HG02678 (cell line): ENCODE measurements at regions not wholly inside any gene's neighbourhood (a gene's known extent, or its start where the extent isn't known, plus 50 kb on each side); places are given as distances from the start of the nearest gene placed in this dataset.
"Not testable (repeated sequence)": the region's sequence is repeated elsewhere in the genome, so short reads cannot be mapped to it uniquely, and the experiment has no call there.

Source experiments
- ATAC-seq: cut with Tn5 transposase; IDR thresholded peaks from one replicate; pipeline ENCODE4 v1.9.1; 2021; ENCODE audit warnings: mild to moderate bottlenecking, moderate library complexity; ENCODE audit not compliant: unreplicated experiment

GRCh38 chr16:31975826-31976419 is 102.3 kb downstream of the ZNF267 start:
- not testable (repeated sequence) for ATAC-seq

DNA sequence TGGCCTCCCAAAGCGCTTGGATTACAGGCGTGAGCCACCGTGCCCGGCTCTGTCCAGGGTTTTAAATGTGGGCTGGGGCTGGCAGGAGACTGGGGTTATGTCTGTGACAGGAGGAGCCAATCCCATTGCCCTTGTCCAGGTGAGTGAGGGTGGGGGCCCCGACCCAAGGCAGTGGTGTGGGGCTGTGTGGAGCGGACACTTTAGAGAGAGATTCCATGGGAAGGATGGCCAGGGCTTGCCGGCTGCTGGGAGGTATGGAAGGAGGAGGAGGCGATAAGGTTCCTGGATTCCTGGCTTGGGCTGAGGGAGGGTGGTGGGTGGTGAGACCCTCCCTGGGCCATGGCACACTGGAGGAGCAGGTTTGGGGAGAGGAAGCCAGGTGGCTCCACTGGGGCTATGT is 104.9 kb downstream of the ZNF267 start:
- not testable (repeated sequence) for ATAC-seq

- ATAC-seq, result not testable (repeated sequence)
Observed at GRCh38 chr16:31981739-31982138, 108.1 kb downstream of the ZNF267 start.

DNA sequence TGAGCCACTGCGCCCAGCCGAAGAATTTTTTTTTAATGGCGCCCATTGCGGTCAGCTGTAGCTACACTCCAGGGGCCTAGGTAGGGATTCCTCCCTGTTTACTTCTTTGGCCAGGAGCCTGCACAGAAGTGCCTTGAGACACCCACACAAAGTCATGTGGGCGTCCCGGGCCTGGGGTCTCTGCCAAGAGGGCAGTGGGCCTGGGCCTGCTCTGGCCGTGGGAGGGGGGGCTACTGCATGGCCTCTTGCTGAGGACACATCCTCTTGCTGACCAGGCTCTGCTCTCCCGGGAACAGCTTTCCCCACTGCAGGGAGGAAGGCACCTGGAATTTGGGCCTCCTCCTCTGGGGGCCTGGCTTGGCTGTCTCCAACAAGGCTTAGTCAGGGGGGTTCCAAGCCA is 109.4 kb downstream of the ZNF267 start:
- not testable (repeated sequence) for ATAC-seq

DNA sequence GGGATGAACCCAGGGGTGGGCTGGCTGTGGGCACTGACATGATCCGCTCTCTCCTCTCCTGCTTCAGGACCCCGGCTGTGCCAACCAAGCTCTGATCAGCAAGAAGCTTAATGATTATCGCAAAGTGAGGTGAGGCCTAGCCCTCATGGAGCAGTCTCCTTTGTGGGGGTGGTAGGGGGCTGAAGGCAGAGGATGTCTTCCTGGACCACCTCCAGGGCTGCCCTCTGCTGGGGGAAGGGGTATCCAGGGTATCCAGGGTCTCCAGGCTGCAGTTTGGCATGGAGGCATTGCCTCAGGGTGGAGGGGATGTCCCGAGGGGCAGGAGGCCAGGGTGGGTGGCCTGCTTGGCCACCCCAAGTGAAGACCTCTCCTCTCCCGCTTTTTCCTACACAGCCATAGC is 110.1 kb downstream of the ZNF267 start:
- ATAC-seq, result not testable (repeated sequence)

- not testable (repeated sequence) for ATAC-seq
Observed at GRCh38 chr16:31986895-31987294, 113.3 kb downstream of the ZNF267 start.

DNA sequence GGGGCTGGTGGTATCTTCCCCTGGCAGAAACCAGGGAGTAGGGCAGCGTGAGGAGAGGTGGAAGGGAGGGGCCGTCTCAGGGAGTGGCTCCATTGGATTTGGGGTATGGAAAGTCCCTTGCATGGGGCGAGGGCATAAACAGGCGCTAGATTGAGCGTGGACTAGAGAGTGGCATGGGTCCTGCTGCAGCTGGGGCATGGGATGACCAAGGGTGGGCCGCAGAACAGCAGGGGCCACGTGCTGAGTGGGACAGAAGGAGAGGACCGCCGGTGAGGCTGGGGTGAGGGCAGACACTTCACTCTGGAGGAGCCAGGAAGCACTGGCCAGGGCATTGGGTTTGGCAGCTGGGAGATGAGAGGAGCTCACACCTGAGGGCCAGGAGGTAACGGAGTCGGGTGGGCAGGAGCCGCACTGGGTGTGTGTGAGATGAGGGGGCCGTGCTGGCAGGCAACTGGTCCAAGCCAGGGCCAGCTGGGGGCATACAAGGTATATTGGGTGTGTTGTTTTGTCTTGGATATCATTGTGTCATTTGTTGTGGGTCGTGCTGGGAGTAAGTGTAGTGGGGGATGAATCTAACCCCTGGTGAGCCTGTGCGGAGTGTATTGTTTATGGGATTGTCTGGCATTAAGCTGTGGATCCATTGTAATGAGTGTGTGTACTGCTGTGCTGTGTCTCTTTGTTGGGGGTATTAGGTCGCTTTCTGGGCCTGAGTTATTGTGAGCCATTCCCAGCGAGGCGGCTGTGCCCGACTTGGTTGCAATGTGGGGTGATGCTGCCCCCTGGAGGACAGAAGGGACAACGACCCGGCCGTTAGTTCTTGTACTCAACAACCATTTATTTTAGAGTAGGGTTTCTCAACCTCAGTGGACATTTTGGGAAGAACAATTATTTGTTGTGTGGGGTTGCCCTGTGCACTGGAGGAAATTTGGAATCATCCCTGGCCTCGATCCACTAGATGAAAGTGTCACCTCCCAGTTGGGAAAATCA is 115.3 kb downstream of the ZNF267 start:
- ATAC-seq, result peak; percentile 68

DNA sequence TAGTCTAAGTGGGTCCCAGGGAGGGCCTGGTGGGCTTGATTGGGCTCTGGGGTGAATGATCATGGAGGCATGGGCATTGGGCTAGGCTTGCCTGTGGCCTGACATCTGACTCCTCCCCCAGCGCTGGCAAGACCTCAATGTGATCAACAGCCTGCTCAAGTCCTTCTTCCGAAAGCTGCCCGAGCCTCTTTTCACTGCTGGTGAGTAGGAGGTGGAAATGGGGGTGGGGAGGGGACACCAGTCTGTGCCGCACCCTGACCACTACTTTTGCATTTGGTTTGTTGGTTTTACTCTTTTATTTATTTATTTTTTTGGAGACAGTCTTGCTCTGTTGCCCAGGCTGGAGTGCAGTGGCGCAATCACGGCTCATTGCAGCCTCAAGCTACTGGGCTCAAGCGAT is 116.7 kb downstream of the ZNF267 start:
- ATAC-seq, result not testable (repeated sequence)

GRCh38 chr16:31990980-31991379 is 117.4 kb downstream of the ZNF267 start:
- ATAC-seq, result not testable (repeated sequence)

DNA sequence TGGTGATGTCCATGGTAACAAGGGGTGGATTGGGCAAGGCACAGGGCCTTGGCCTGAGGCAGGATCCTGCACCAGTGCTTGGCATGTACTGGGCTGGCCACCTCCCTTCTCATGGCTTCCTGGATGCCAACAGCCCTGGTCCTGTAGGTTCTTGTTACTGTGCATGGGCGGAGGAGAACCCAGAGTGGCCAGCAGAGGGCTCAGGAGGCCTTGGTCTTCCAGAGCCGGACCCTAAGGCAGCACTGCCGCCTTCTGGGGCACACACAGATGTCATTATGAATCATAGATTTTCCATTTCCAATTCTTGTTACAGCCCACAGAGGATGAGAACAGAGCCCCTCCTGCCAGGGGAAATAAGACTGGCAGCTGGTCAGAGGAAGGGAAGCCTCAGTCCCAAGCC is 122.7 kb downstream of the ZNF267 start:
- not testable (repeated sequence) for ATAC-seq

DNA sequence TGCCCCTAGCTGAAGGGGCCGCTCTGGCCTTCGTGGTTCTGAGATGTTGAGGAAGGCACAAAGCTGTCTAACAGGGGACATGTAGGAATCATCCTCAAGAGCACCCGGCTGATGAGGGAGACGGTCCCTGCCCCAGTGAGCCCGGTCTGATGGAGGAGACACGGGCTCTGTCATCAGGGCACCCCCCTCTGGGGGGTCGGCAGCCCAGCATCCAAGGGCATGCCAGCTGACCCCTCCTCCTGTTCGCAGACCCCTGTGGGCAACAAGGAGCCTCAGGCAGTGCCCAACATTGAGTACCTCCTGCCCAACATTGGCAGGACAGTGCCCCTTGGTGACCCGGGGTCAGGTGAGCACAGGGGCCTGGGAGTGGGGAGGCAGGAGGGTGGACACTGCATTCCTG is 128.9 kb downstream of the ZNF267 start:
- ATAC-seq, result not testable (repeated sequence)

DNA sequence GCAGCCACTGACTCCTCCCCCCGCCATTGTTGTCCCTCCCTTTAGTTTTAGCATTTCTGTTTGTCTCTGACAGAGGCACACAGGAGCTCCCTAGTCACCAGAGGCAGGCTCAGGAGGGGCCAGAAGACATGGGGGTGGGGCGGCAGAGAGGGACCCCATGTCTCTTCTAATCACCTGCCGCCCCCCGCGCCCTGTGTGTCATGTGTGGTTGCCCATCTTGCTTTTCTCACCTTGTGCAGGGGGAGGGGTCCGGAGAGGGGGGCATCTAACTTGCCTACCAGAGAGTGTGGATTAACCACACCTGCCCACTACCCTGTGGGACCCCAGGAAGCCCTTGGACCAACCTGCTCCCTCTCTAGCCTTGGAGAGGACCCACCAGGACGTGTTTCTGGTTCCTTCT is 130.2 kb downstream of the ZNF267 start:
- not testable (repeated sequence) for ATAC-seq

DNA sequence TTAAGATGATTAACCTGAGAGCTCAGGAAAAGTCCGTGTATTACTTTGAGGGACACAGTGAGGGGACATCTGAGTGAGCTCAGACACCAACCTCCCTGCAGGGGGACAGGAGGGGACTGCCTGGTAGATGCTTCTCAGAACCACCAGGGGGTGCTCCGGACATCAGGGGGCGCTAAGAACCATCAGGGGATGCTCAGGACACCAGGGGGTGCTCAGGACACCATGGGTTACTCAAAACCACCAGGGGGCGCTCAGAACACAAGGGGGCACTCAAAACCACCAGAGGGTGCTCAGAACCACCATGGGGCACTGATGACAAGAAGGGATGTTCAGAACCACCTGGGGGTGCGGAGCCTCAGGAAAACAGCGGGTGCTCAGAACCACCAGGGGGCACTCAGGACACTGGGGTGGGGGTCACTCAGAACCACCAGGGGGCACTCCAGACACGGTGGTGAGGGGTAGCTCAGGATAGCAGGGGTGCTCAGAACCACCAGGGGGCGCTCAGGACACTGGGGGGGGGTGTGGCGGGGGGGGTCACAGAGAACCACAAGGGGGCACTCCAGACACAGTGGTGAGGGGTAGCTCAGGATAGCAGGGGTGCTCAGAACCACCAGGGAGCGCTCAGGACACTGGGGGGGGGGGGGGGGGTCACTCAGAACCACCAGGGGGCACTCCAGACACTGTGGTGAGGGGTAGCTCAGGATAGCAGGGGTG is 165.3 kb downstream of the ZNF267 start:
- ATAC-seq, result not testable (repeated sequence)

GRCh38 chr16:32039919-32040318 is 166.3 kb downstream of the ZNF267 start:
- ATAC-seq, result not testable (repeated sequence)

GRCh38 chr16:32066016-32066651 is 187.0 kb upstream of the TP53TG3D start:
- ATAC-seq, result not testable (repeated sequence)

DNA sequence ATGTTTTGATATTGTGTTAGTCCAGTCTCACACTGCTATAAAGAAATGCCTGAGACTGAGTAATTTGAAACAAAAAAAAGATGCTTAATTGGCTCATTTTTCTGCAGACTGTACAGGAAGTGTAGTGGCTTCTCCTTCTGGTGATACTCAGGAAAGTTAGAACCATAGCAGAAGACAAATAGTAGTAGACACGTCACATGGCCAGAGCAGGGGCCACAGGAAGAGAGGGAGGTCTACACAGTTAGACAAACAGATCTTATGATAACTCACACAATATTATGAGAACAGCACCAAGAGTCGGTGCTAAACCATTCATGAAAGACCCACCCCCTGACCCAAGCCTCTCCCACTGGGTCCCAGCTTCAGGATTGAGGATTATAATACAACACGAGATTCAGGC is 181.5 kb upstream of the TP53TG3D start:
- not testable (repeated sequence) for ATAC-seq

- ATAC-seq, result not testable (repeated sequence)
Observed at GRCh38 chr16:32083891-32084290, 169.2 kb upstream of the TP53TG3D start.

- not testable (repeated sequence) for ATAC-seq
Observed at GRCh38 chr16:32084656-32085401, 168.3 kb upstream of the TP53TG3D start.

DNA sequence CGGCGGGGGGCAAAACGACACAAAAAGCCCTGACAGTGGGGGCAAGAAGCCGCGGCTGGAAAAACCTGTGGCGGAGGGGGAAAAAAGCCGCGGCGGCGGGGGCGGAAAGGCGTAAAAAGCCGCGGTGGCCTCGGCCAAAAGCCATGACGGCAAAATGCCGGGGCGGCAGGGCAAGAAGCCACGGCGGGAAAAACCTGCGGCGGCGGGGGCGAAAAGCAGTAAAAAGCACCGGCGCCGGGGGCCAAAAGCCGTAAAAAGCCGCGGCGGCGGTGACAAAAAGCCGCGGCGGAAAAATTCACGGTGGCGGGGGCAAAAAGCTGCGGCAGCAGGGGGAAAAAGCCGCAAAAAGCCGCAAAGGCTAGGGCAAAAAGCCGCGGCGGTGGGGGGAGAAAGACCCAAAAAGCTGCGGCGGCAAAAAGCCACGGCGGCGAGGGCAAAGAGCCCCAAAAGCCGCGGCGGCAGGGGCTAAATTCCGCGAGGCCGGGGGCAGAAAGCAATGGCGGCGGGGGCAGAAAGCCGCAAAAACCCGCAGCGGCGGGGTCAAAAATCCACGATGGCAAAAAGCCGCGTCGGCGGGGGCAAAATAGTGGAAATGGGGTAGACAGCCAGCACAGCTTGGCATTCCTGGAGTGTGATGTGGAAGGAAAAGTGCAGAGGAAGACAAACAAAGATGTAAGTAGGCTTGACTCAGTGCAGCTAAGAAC is 167.5 kb upstream of the TP53TG3D start:
- ATAC-seq, result not testable (repeated sequence)
